K562 (cell line): ENCODE measurements at regions not wholly inside any gene's neighbourhood (a gene's known extent, or its start where the extent isn't known, plus 50 kb on each side); places are given as distances from the start of the nearest gene placed in this dataset.

Experiments
- ATAC-seq: fragments of 200-7000 bp; cut with Tn5 transposase; 3 replicates; pipeline ENCODE4 v1.9.1; 2020; ENCODE audit warnings: moderate library complexity
- BruUV-seq: library from RNA; stranded (reverse); fragments of 400-500 nt; replicated peaks from 2 replicates; lab custom pipeline; 2021; lab: Mats Ljungman, UMichigan
- CTCF ChIA-PET: fragments of 300-600 bp; formaldehyde crosslinking; extraction: SDS; loops from one replicate; lab custom pipeline; 2021; ENCODE audit warnings: low intra/inter-chr PET ratio; lab: Yijun Ruan, JAX
- POLR2A ChIA-PET: fragments of 300-600, 350-650 bp; sonication (Branson Sonifier 250); formaldehyde crosslinking; extraction: SDS; loops from one replicate; lab custom pipeline; 2021; ENCODE audit warnings: antibody characterized with exemption, inconsistent platforms; lab: Yijun Ruan, JAX
- DNase-seq, 4 experiments: peaks; one replicate each; pipeline versions ENCODE4 v3.0.0 to v3.0.0-alpha.2; 2011 to 2018; ENCODE audit warnings: low spot score in 3 of 4, mixed read lengths in 3 of 4; ENCODE audit errors: extremely low read depth in 1 of 4
- FAIRE-seq: peaks from 2 replicates; lab custom pipeline; 2011; peaks lifted over from hg19 to GRCh38; lab: Jason Lieb, UNC
- H2AFZ ChIP-seq: 2 replicates; pipeline ENCODE4 v1.6.0; 2011; ENCODE audit warnings: low read depth, low read length, control low read depth, inconsistent platforms
- H3K27ac ChIP-seq: fragments of 200-600 bp; 3 replicates; pipeline ENCODE4 v1.8.0; 2011; ENCODE audit warnings: low read depth, mild to moderate bottlenecking, control low read depth, inconsistent platforms, low read length, moderate library complexity, mixed read lengths; ENCODE audit errors: extremely low read depth
- H3K27me3 ChIP-seq, 2 experiments: fragments of 300-600 bp in 1 of 2; 2 replicates in 1 of 2; 3 replicates in 1 of 2; pipeline versions ENCODE4 v1.6.0 to v1.8.0; 2011; ENCODE audit warnings: inconsistent platforms in 2 of 2, low read length in 2 of 2, mild to moderate bottlenecking in 1 of 2, mixed read lengths in 1 of 2, moderate library complexity in 1 of 2; ENCODE audit not compliant: control insufficient read depth in 2 of 2, insufficient read depth in 2 of 2
- H3K36me3 ChIP-seq: fragments of 300-600 bp; 3 replicates; pipeline ENCODE4 v1.8.0; 2011; ENCODE audit warnings: mild to moderate bottlenecking, low read length, inconsistent platforms; ENCODE audit not compliant: control insufficient read depth, insufficient read depth
- H3K4me1 ChIP-seq, 2 experiments: fragments of 200-600 bp in 1 of 2; replicated peaks in 1 of 2; 2 replicates in 1 of 2; 3 replicates in 1 of 2; pipeline versions ENCODE4 v1.5.1 to v1.8.0; 2011; ENCODE audit warnings: inconsistent platforms in 2 of 2, low read length in 2 of 2, mild to moderate bottlenecking in 1 of 2, mixed read lengths in 1 of 2, moderate library complexity in 1 of 2; ENCODE audit not compliant: control insufficient read depth in 2 of 2, insufficient read depth in 2 of 2
- H3K4me2 ChIP-seq: 2 replicates; pipeline ENCODE4 v1.6.1; 2011; ENCODE audit warnings: low read length, control low read depth, inconsistent platforms, mixed read lengths; ENCODE audit not compliant: insufficient read depth
- H3K4me3 ChIP-seq: fragments of 200-600 bp; sonication (generic), shearing (Covaris generic); 2 replicates; pipeline ENCODE4 v1.5.1; 2016; ENCODE audit warnings: control low read depth, inconsistent platforms
- H3K79me2 ChIP-seq: fragments of 200-600 bp; 3 replicates; pipeline ENCODE4 v1.8.0; 2011; ENCODE audit warnings: low read length, inconsistent platforms; ENCODE audit not compliant: control insufficient read depth, insufficient read depth
- H3K9ac ChIP-seq, 2 experiments: 2 replicates each; pipeline versions ENCODE4 v1.6.0 to v1.6.1; 2011; ENCODE audit warnings: low read depth in 2 of 2, low read length in 2 of 2, control low read depth in 1 of 2, inconsistent platforms in 1 of 2, mild to moderate bottlenecking in 1 of 2, mixed read lengths in 1 of 2; ENCODE audit not compliant: insufficient read depth in 1 of 2
- H3K9me1 ChIP-seq: one replicate; pipeline ENCODE4 v1.6.0; 2011; ENCODE audit warnings: inconsistent platforms, mild to moderate bottlenecking, low read length, moderate library complexity; ENCODE audit not compliant: control insufficient read depth, insufficient read depth
- H3K9me3 ChIP-seq: replicated peaks from 2 replicates; pipeline ENCODE4 v1.5.1; 2011; ENCODE audit warnings: low read depth, low read length, inconsistent platforms; ENCODE audit not compliant: control insufficient read depth, insufficient read depth
- H4K20me1 ChIP-seq: replicated peaks from 2 replicates; pipeline ENCODE4 v1.6.1; 2011; ENCODE audit warnings: low read length, inconsistent platforms, mixed read lengths; ENCODE audit not compliant: control insufficient read depth, insufficient read depth
- ATF4 ChIP-seq: fragments of 450-650 bp; formaldehyde crosslinking; IDR thresholded peaks from 2 replicates; pipeline ENCODE4 v1.4.0; 2022; ENCODE audit warnings: mild to moderate bottlenecking, moderate library complexity
- C11orf30 ChIP-seq: fragments of 450-650 bp; IDR thresholded peaks from 2 replicates; pipeline ENCODE4 v1.6.1; 2016; ENCODE audit warnings: low read depth, mild to moderate bottlenecking
- CC2D1A ChIP-seq: fragments of 450-650 bp; IDR thresholded peaks from 2 replicates; pipeline ENCODE4 v1.6.1; 2017; ENCODE audit warnings: mild to moderate bottlenecking
- DMBX1 ChIP-seq: fragments of 250-450 bp; sonication (Bioruptor Pico); IDR thresholded peaks from 2 replicates; pipeline ENCODE4 v1.8.0; 2022; ENCODE audit warnings: inconsistent platforms, mild to moderate bottlenecking, moderate library complexity, borderline replicate concordance
- E2F5 ChIP-seq: sonication (generic); formaldehyde crosslinking; IDR thresholded peaks from 2 replicates; pipeline ENCODE4 v1.8.0; 2022; ENCODE audit warnings: mild to moderate bottlenecking, missing genetic modification reagents
- EP300 ChIP-seq: IDR thresholded peaks from 2 replicates; pipeline ENCODE4 v1.6.1; 2012; ENCODE audit warnings: low read length, improper control_type of control experiment
- GTF3C2 ChIP-seq: IDR thresholded peaks from 3 replicates; pipeline ENCODE4 v1.6.1; 2011; ENCODE audit warnings: borderline replicate concordance, mild to moderate bottlenecking, moderate library complexity; ENCODE audit not compliant: insufficient read length; ENCODE audit errors: extremely low read depth
- HDAC2 ChIP-seq: fragments of 450-650 bp; IDR thresholded peaks from 2 replicates; pipeline ENCODE4 v1.6.1; 2016; ENCODE audit warnings: mild to moderate bottlenecking
- PML ChIP-seq: IDR thresholded peaks from 2 replicates; pipeline ENCODE4 v1.6.1; 2012; ENCODE audit warnings: low read length, inconsistent platforms
- PRMT5 ChIP-seq: sonication (generic); formaldehyde crosslinking; IDR thresholded peaks from 2 replicates; pipeline ENCODE4 v1.5.0; 2020; ENCODE audit warnings: missing genetic modification reagents
- RFX5 ChIP-seq: IDR thresholded peaks from 2 replicates; pipeline ENCODE4 v1.6.1; 2011; ENCODE audit warnings: low read depth, mild to moderate bottlenecking, improper control_type of control experiment, low read length
- ZC3H11A ChIP-seq: IDR thresholded peaks from 2 replicates; pipeline ENCODE4 v1.6.1; 2012; ENCODE audit warnings: low read depth, low read length, improper control_type of control experiment
- ZFP1 ChIP-seq: fragments of 450-650 bp; formaldehyde crosslinking; IDR thresholded peaks from 2 replicates; pipeline ENCODE4 v1.4.0; 2020; ENCODE audit warnings: mild to moderate bottlenecking, mixed read lengths
- WGBS: fragments of 100-300 bp; shearing (Covaris generic); methylation state at CpG from one replicate; pipeline ENCODE4 v1.1.6; 2016; ENCODE audit warnings: low coverage, mixed read lengths; ENCODE audit not compliant: insufficient coverage; ENCODE audit errors: missing lambda C conversion rate; 5-methylcytosine and 5-hydroxymethylcytosine counted together
- in situ Hi-C: fragments of 300-500 bp; cut with MboI; formaldehyde crosslinking; loops from 4 replicates; pipeline ENCODE4 v1.15.0; 2018; ENCODE audit warnings: inconsistent platforms, mixed read lengths
- intact Hi-C: fragments of 100-400 bp; cut with micrococcal nuclease; formaldehyde crosslinking; loops from 2 replicates; pipeline ENCODE4 v1.14.2; 2022

GRCh38 chr1:214747050-214747635 lies 144.1 kb downstream of the CENPF start:
- no peaks in the 10 kb centered on the region for H3K9me1 ChIP-seq
- no peak overlapping the region for H3K27ac ChIP-seq
- H3K79me2 ChIP-seq, result no peaks in the 10 kb centered on the region
- no peaks in the 10 kb centered on the region for H4K20me1 ChIP-seq
- no peaks in the 10 kb centered on the region for H3K36me3 ChIP-seq
- H3K9me3 ChIP-seq, result no peaks in the 10 kb centered on the region
- no peak overlapping the region for H3K4me3 ChIP-seq
- no TSS peak for BruUV-seq
- WGBS, result 4% methylated on average over 5 of the region's 5 CpGs
- in situ Hi-C loops (no loop called here), intact Hi-C loops (no loop called here)
- POLR2A ChIA-PET, result no interaction called here
- no peaks in the 10 kb centered on the region for H3K27me3 ChIP-seq
- ATAC-seq, result no peak
- H3K9ac ChIP-seq, result no peak overlapping the region
- H3K4me1 ChIP-seq, result no peaks in the 10 kb centered on the region
- no peak overlapping the region for H2AFZ ChIP-seq
- H3K4me2 ChIP-seq, result no peak overlapping the region
- no peak for DNase-seq
- no peak for FAIRE-seq
- TF ChIP-seq C11orf30 (no peak), GTF3C2 (no peak), E2F5 (CRISPR knock-in tag) (no peak), ZFP1 (no peak), CC2D1A (no peak), EP300 (no peak), PRMT5 (CRISPR knock-in tag) (no peak), ATF4 (no peak), DMBX1 (CRISPR knock-in tag) (no peak), RFX5 (no peak), ZC3H11A (no peak), PML (no peak), HDAC2 (no peak)
- TF ChIP-seq, all 486 proteins: peak for 0
- CTCF ChIA-PET, result no interaction called here
